GM12873 (cell line): ENCODE measurements at regions not wholly inside any gene's neighbourhood (a gene's known extent, or its start where the extent isn't known, plus 50 kb on each side); places are given as distances from the start of the nearest gene placed in this dataset.

ENCODE experiments used
- TF ChIP-seq, protein P1 (sequence below): IDR thresholded peaks from 2 replicates; pipeline ENCODE4 v1.5.1; 2012; ENCODE audit warnings: low read depth, mild to moderate bottlenecking, moderate library complexity, low read length, control low read depth; ENCODE audit not compliant: insufficient read depth; ENCODE audit errors: missing control alignments

DNA sequence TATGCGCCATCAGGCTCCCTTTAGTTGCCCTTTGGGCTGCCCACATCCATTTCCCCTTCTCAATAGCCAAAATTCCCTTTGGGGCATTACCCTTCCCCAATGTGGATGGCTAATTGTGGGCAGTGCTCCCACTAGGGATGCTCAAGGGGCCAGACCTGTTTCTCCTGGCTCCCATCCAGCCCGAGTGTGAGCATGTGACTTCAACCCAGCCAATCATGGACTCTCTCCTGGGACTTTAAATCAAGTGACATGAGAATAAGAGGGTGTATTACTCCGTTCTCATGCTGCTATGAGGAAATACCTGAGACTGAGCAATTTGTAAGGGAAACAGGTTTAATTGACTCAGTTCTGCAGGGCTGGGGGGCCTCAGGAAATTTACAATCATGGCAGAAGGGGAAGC, 60.9 kb upstream of the WSB1 start:
- TF ChIP-seq, protein P1, sequence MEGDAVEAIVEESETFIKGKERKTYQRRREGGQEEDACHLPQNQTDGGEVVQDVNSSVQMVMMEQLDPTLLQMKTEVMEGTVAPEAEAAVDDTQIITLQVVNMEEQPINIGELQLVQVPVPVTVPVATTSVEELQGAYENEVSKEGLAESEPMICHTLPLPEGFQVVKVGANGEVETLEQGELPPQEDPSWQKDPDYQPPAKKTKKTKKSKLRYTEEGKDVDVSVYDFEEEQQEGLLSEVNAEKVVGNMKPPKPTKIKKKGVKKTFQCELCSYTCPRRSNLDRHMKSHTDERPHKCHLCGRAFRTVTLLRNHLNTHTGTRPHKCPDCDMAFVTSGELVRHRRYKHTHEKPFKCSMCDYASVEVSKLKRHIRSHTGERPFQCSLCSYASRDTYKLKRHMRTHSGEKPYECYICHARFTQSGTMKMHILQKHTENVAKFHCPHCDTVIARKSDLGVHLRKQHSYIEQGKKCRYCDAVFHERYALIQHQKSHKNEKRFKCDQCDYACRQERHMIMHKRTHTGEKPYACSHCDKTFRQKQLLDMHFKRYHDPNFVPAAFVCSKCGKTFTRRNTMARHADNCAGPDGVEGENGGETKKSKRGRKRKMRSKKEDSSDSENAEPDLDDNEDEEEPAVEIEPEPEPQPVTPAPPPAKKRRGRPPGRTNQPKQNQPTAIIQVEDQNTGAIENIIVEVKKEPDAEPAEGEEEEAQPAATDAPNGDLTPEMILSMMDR: no peak

DNA sequence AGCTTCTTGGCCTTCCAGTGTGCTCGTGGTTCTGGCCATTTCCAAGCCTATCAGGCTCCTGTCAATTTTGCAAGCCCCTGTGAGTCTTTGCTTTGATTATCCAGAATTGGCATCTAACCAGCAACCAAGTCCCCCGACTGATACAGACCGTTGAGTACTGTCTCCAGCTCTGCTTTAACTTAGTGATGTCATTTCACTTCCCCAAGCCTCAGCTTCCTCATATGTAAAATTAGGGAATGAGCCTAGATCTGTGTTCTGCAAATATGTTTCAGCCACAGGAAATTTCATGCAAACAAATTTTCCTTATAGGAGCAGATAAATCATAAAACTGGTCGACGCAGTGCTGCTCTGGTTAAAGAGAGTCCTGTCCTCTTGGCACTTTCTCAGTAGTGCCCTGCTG, 60.1 kb upstream of the WSB1 start:
- TF ChIP-seq, protein P1: no peak

DNA sequence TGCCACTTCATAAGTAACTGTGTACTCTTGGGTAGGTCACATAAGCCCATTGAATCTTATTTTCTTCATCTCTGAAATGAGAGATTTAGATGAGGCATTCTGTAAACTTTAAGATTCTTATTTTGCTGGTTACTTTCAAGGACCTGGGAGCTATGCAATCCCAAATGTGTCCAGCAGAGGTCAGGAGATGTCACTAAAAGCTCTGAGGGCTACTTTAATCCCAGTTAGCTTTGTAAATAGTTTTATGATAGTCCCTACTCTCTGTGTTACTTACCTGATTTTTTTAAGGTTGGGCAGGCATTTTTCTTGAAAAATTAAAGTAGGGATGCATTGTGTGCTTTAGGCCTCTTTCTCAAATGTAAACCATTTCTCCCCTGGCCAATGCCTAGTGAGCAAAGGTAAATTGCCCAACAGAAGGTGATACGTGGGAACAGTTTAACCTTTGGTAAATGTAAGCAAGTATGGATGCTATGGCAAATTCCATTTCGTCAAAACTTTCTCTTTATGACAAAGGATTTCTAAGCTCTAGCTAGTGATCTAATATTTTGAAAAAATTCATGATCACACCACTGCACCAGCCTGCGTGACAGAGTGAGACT, 57.1 kb upstream of the WSB1 start:
- TF ChIP-seq, protein P1: peak; percentile 82

DNA sequence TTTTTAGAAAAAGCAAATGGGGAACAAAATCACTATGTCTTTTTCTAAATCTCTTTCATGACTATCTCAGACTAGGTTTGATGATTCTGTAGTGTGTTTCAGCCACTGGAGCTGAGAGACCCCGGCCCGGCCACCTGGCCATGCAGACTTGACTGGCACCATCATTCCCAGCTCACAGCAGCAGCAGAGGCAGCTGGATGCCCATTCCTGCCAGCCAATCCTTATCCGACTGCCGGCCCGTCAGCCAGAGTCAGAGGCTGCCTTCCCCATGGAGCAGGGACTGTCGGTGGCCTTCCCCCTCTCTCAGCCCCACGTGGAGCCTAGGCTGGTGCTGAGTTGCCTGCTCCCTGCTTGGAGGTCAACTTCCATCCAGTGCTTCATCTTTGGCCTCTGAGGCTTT, 56.0 kb upstream of the WSB1 start:
- TF ChIP-seq, protein P1: no peak

DNA sequence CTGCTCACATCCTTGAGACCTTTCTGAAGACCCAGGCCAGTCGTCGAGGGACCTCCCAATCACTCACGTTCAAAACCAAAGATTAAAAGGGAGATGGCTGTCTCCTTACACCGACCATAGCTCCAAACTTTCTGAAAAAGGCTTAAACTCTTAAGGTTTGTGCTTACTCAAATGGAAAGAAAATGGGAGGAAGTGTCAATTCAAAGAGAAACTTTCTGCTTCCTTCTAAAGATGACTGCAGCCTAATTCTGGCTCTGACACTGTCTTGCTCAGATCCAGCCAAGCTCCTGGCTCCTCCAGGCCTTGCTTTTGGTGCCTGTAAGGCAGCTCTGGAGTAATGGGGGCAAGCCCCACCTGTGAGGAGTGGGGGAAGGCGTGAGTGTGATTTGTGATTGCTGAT, 54.9 kb upstream of the WSB1 start:
- TF ChIP-seq, protein P1: no peak

DNA sequence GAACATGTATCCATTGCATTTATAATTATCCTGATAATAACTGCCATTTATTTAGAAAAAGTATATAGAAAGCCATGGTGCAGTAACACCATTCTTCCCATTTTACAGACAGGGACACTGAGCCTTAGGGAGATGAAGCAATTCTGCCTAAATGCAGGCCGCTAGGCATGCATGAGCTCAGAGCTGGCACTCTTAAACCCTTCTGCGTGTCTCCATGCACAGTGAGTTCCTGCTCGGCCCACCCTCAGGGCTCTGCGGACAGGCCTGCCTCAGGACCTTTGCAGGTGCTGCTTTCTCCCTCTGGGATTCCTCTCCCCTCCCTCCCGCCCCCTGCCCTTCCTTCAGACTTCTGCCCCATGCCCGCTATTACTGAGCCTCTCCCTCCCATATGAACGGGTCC, 54.3 kb upstream of the WSB1 start:
- TF ChIP-seq, protein P1: no peak

DNA sequence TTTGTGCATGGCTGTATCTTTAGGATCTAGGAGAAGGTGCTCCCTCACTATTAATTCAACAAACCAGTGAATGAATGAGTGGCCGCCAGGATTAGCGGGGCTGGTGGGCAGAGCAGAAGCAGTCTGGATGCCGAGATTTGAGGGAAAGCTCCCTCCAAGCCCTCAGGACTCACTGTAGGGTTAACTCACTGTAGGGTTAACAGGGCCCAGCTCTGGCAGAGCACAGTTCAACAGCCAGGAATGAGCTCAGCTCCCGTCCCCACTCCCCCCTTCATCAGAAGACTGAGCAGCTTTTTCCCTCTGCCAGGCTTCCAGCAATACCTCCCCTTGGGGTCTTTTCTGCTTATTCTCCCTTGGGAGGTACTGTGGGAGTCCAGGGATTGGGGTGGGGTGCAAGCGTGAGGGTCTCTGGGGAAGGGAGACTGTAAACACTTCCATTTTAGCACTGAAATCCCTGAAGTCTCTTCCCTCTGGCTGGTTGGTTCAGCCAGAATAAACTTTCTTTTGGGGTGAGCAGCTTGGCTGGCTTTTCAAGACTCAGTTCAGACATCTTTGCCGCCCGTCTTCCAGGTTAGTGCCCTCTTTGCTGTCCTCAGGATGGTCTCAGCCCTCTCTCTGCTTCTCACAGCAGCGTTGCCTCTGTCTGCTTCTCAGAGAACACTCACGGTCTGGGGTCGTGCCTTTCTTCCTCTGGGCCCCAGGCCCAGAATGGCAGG, 53.7 kb upstream of the WSB1 start:
- TF ChIP-seq, protein P1: no peak
